PC-9 (cell line): ENCODE measurements at regions not wholly inside any gene's neighbourhood (a gene's known extent, or its start where the extent isn't known, plus 50 kb on each side); places are given as distances from the start of the nearest gene placed in this dataset.

ENCODE experiments used
- BruUV-seq: library from RNA; stranded (reverse); fragments of 400-500 nt; replicated peaks from 2 replicates; lab custom pipeline; 2021; lab: Mats Ljungman, UMichigan
- CTCF ChIA-PET: fragments of 300-600 bp; sonication (Branson Sonifier 250); formaldehyde crosslinking; loops from one replicate; lab custom pipeline; 2022; ENCODE audit warnings: antibody characterized with exemption; lab: Charles Lee
- POLR2A ChIA-PET: fragments of 300-600 bp; sonication (Branson Sonifier 250); formaldehyde crosslinking; loops from one replicate; lab custom pipeline; 2022; ENCODE audit warnings: antibody characterized with exemption; ENCODE audit not compliant: unreplicated experiment; lab: Charles Lee
- DNase-seq, 2 experiments: peaks; one replicate each; pipeline versions ENCODE4 v3.0.0 to v3.0.0-alpha.2; 2015 to 2022; ENCODE audit warnings: mixed read lengths in 1 of 2
- H2AFZ ChIP-seq: fragments of 200-600 bp; sonication (generic); 2 replicates; pipeline ENCODE4 v1.8.1; 2017; ENCODE audit warnings: antibody characterized with exemption
- H3F3A ChIP-seq: fragments of 200-600 bp; sonication (generic); 2 replicates; pipeline ENCODE4 v1.8.1; 2017; ENCODE audit warnings: antibody characterized with exemption, mild to moderate bottlenecking, low read depth; ENCODE audit not compliant: insufficient read depth
- H3K27ac ChIP-seq: fragments of 200-600 bp; sonication (generic); 2 replicates; pipeline ENCODE4 v1.6.1; 2016; ENCODE audit warnings: mixed run types
- H3K27me3 ChIP-seq: fragments of 200-600 bp; sonication (generic); 2 replicates; pipeline ENCODE4 v1.6.1; 2016; ENCODE audit warnings: low read depth, mixed run types; ENCODE audit not compliant: insufficient read depth
- H3K36me3 ChIP-seq: fragments of 200-600 bp; sonication (generic); 2 replicates; pipeline ENCODE4 v1.6.1; 2016; ENCODE audit warnings: low read depth, mixed run types
- H3K4me1 ChIP-seq: fragments of 200-600 bp; sonication (generic); replicated peaks from 2 replicates; pipeline ENCODE4 v1.6.1; 2016; ENCODE audit warnings: mixed run types; ENCODE audit not compliant: insufficient read depth
- H3K4me2 ChIP-seq: fragments of 200-600 bp; sonication (generic); 2 replicates; pipeline ENCODE4 v1.6.1; 2017; ENCODE audit warnings: mixed run types
- H3K4me3 ChIP-seq: fragments of 200-600 bp; sonication (generic); 2 replicates; pipeline ENCODE4 v1.6.1; 2016; ENCODE audit warnings: mixed run types
- H3K79me2 ChIP-seq: fragments of 200-600 bp; sonication (generic); 2 replicates; pipeline ENCODE4 v1.6.1; 2017; ENCODE audit warnings: low read depth, mixed run types
- H3K9me2 ChIP-seq: fragments of 200-600 bp; sonication (generic); 2 replicates; pipeline ENCODE4 v1.8.1; 2017; ENCODE audit warnings: mild to moderate bottlenecking; ENCODE audit not compliant: insufficient read depth
- H3K9me3 ChIP-seq: fragments of 200-600 bp; sonication (generic); 2 replicates; pipeline ENCODE4 v1.8.1; 2016; ENCODE audit warnings: low read depth; ENCODE audit not compliant: insufficient read depth
- H4K20me1 ChIP-seq: fragments of 200-600 bp; sonication (generic); 2 replicates; pipeline ENCODE4 v1.8.1; 2017; ENCODE audit not compliant: insufficient read depth
- EZH2 ChIP-seq: fragments of 200-600 bp; sonication (generic); IDR thresholded peaks from 2 replicates; pipeline ENCODE4 v1.8.0; 2017; ENCODE audit warnings: antibody characterized with exemption, low read depth
- intact Hi-C: fragments of 100-400 bp; cut with micrococcal nuclease; formaldehyde crosslinking; loops from one replicate; pipeline ENCODE4 v1.10.0; 2022; ENCODE audit not compliant: unreplicated experiment
- TF ChIP-seq, protein P1 (sequence below): fragments of 200-600 bp; sonication (generic); conservative IDR thresholded peaks from 2 replicates; pipeline ENCODE4 v1.6.1; 2017; ENCODE audit warnings: mixed run types, antibody characterized with exemption, mild to moderate bottlenecking, moderate library complexity

DNA sequence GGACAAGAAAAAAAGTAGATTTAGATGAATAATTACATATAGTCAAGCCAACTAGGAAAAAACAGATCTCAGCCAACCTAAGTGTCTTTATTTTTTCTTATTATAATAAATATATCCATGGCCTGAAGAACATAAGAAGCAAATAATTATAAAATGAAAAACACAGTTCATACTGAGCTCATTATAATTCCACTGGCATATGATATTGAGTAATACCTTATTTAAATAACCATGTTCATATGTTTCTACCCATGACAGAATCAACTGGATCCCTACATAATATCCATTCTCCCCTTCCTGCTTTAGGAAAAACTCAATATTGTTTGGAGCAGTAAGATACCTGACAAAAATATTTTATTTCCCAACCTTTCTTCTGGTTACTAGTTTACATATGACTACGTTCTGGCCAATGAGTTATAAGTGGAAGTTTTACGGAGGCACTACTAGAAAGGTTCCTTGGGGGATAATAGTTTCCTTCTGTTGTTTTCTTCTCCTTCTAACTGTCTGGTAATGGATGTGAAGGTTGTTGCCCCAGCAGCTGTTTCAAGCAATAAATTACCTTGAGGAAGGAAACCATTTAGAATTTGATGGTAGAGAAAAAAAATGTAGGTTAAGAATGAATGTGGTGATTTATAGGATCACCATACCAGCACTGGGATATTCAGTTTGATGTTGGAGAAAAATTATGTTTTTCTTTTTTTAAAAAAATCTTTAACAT, 184.1 kb upstream of the MBNL1 start:
- H2AFZ ChIP-seq = no peak overlapping the region
- H3K27ac ChIP-seq = no peak overlapping the region
- DNase-seq = no peak
- BruUV-seq = no TSS peak
- H3K4me2 ChIP-seq = no peak overlapping the region
- H3K9me3 ChIP-seq = no peaks in the 10 kb centered on the region
- H3K79me2 ChIP-seq = no peaks in the 10 kb centered on the region
- H3K4me3 ChIP-seq = no peak overlapping the region
- no peak for TF ChIP-seq EZH2
- TF ChIP-seq, protein P1, sequence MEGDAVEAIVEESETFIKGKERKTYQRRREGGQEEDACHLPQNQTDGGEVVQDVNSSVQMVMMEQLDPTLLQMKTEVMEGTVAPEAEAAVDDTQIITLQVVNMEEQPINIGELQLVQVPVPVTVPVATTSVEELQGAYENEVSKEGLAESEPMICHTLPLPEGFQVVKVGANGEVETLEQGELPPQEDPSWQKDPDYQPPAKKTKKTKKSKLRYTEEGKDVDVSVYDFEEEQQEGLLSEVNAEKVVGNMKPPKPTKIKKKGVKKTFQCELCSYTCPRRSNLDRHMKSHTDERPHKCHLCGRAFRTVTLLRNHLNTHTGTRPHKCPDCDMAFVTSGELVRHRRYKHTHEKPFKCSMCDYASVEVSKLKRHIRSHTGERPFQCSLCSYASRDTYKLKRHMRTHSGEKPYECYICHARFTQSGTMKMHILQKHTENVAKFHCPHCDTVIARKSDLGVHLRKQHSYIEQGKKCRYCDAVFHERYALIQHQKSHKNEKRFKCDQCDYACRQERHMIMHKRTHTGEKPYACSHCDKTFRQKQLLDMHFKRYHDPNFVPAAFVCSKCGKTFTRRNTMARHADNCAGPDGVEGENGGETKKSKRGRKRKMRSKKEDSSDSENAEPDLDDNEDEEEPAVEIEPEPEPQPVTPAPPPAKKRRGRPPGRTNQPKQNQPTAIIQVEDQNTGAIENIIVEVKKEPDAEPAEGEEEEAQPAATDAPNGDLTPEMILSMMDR = no peak
- no peaks in the 10 kb centered on the region for H3K4me1 ChIP-seq
- intact Hi-C loops = no loop called here
- H3K9me2 ChIP-seq = no peaks in the 10 kb centered on the region
- no peaks in the 10 kb centered on the region for H3K27me3 ChIP-seq
- no peaks in the 10 kb centered on the region for H3F3A ChIP-seq
- POLR2A ChIA-PET = no interaction called here
- CTCF ChIA-PET = no interaction called here
- no peaks in the 10 kb centered on the region for H3K36me3 ChIP-seq
- no peaks in the 10 kb centered on the region; the same call in 1 of the 2 replicates for H4K20me1 ChIP-seq

DNA sequence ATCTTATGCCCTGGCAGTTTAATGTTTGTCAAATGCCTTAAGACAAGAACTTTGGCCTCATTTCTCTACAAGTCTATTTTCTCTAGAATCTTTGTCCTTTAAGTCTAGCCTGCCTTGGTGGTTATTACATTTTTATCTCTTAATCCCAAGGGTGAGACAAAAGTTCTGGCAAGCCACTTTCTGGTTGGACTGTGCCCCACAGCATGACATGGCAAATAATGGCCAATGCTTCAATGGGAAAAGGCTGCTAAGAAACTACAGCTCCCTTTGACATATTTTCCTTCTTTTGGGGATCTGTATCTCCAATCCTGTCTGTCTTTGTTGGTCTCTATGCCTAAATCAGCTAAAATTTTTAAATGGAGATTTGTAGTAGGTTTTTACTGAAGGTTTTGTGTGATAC, 181.6 kb upstream of the MBNL1 start:
- no peak for DNase-seq
- H3K27ac ChIP-seq = no peak overlapping the region
- H2AFZ ChIP-seq = no peak overlapping the region
- no peak overlapping the region for H3K4me2 ChIP-seq
- CTCF ChIA-PET = no interaction called here
- POLR2A ChIA-PET = no interaction called here
- H3K9me3 ChIP-seq = no peaks in the 10 kb centered on the region
- no peaks in the 10 kb centered on the region for H3K36me3 ChIP-seq
- no peaks in the 10 kb centered on the region for H3F3A ChIP-seq
- H3K4me3 ChIP-seq = no peak overlapping the region
- H3K27me3 ChIP-seq = no peaks in the 10 kb centered on the region
- no peaks in the 10 kb centered on the region for H3K4me1 ChIP-seq
- H3K9me2 ChIP-seq = no peaks in the 10 kb centered on the region
- TF ChIP-seq, protein P1 = no peak
- TF ChIP-seq EZH2 = no peak
- BruUV-seq = no TSS peak
- no peaks in the 10 kb centered on the region for H3K79me2 ChIP-seq
- intact Hi-C loops = no loop called here
- H4K20me1 ChIP-seq = no peaks in the 10 kb centered on the region; the same call in 1 of the 2 replicates

DNA sequence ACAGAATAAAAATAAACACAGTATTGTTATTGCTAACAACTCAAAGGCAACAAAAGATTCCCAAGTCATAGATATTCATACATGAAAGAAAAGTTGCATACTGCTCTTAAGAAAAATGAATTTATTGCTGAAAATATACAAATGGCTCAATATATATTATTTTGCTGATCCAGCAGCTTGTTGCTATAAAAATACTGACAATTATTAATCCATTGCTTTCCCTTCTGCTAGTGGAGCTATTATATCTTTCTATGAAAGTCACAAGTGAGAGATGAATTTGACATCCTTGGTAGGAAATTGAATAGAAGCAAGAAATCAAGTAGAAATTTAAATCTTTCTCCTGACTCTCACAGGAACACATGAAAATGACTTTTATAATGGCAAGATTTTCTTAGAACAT, 179.2 kb upstream of the MBNL1 start:
- H2AFZ ChIP-seq = no peak overlapping the region
- H3K4me3 ChIP-seq = no peak overlapping the region
- H3K9me3 ChIP-seq = no peaks in the 10 kb centered on the region
- no peaks in the 10 kb centered on the region for H3F3A ChIP-seq
- H3K27me3 ChIP-seq = no peaks in the 10 kb centered on the region
- no TSS peak for BruUV-seq
- intact Hi-C loops = no loop called here
- no peak overlapping the region for H3K4me2 ChIP-seq
- H3K79me2 ChIP-seq = no peaks in the 10 kb centered on the region
- ChIA-PET CTCF (no interaction called here), POLR2A (interaction anchor here (0.6 kb wide), 2 partner anchors 31 to 1401 kb away, joined by 3 to 5 read pairs; no protein-coding TSS in a partner anchor)
- no peaks in the 10 kb centered on the region; the same call in 1 of the 2 replicates for H4K20me1 ChIP-seq
- TF ChIP-seq, protein P1 = no peak
- TF ChIP-seq EZH2 = no peak
- no peak for DNase-seq
- no peak overlapping the region for H3K27ac ChIP-seq
- H3K9me2 ChIP-seq = 0 out of 2 replicates have a peak, but pooled peaks cover 7% of the 10 kb centered on the region
- H3K36me3 ChIP-seq = no peaks in the 10 kb centered on the region
- H3K4me1 ChIP-seq = no peaks in the 10 kb centered on the region
